Mucosa of descending colon (tissue), 3 donors: ENCODE measurements at regions not wholly inside any gene's neighbourhood (a gene's known extent, or its start where the extent isn't known, plus 50 kb on each side); places are given as distances from the start of the nearest gene placed in this dataset.
"Not testable (repeated sequence)": the region's sequence is repeated elsewhere in the genome, so short reads cannot be mapped to it uniquely, and the experiment has no call there.

Experiments
- ATAC-seq: fragments of 200-7000 bp; cut with Tn5 transposase; one replicate; pipeline ENCODE4 v1.9.1; 2020; ENCODE audit warnings: mild to moderate bottlenecking, moderate library complexity
- DNase-seq, 3 donors: peaks; one replicate each; pipeline ENCODE4 v3.0.0-alpha.2; 2020
- H3K36me3 ChIP-seq: fragments of 200-600 bp; one replicate; pipeline ENCODE4 v1.8.0; 2021; ENCODE audit warnings: low read depth, mild to moderate bottlenecking
- H3K4me1 ChIP-seq: fragments of 200-600 bp; one replicate; pipeline ENCODE4 v1.8.0; 2021; ENCODE audit warnings: low read depth, mild to moderate bottlenecking
- H3K4me3 ChIP-seq: fragments of 200-600 bp; one replicate; pipeline ENCODE4 v1.8.0; 2021; ENCODE audit warnings: mild to moderate bottlenecking
- H3K9me3 ChIP-seq: fragments of 200-600 bp; one replicate; pipeline ENCODE4 v1.8.0; 2021; ENCODE audit warnings: mild to moderate bottlenecking
- CTCF ChIP-seq: fragments of 200-600 bp; IDR thresholded peaks from one replicate; pipeline ENCODE4 v1.8.0; 2022; ENCODE audit warnings: antibody characterized with exemption, mild to moderate bottlenecking
- intact Hi-C, 2 donors: fragments of 100-400 bp; cut with DNase I in 1 of 2; cut with micrococcal nuclease in 1 of 2; formaldehyde crosslinking; loops; one replicate each; pipeline versions ENCODE4 v1.11.0 to v1.11.1; 2022; cut with DNase I, micrococcal nuclease
- donor health status: DM: no; HTN: no; CAD: no; lungs with moderate emphysema.
- donor health status: DM: no; HTN: no; CAD: no.
- donor health status: DM: no; HTN: yes; CAD: no.

- H3K4me3 ChIP-seq: no peak overlapping the region
- ATAC-seq: no peak
- no peaks in the 10 kb centered on the region for H3K9me3 ChIP-seq
- intact Hi-C loops: no loop called here
- no peak for DNase-seq
- TF ChIP-seq CTCF: no peak
- no peaks in the 10 kb centered on the region for H3K36me3 ChIP-seq
- no peaks in the 10 kb centered on the region for H3K4me1 ChIP-seq
These were observed 172.9 kb upstream of the NREP start for GRCh38 chr5:111929867-111930266.

GRCh38 chr5:111929261-111929660 is 172.3 kb upstream of the NREP start:
- no peaks in the 10 kb centered on the region for H3K9me3 ChIP-seq
- TF ChIP-seq CTCF: no peak
- no peaks in the 10 kb centered on the region for H3K4me1 ChIP-seq
- no peak overlapping the region for H3K4me3 ChIP-seq
- H3K36me3 ChIP-seq: no peaks in the 10 kb centered on the region
- DNase-seq (no peak), ATAC-seq (no peak)
- intact Hi-C loops: no loop called here

GRCh38 chr5:111928511-111928910 is 171.5 kb upstream of the NREP start:
- H3K4me1 ChIP-seq: no peaks in the 10 kb centered on the region
- no peaks in the 10 kb centered on the region for H3K36me3 ChIP-seq
- H3K4me3 ChIP-seq: no peak overlapping the region
- ATAC-seq: no peak
- intact Hi-C loops: no loop called here
- no peaks in the 10 kb centered on the region for H3K9me3 ChIP-seq
- no peak for TF ChIP-seq CTCF
- DNase-seq: no peak

GRCh38 chr5:111927191-111927590 is 170.2 kb upstream of the NREP start:
- ATAC-seq (no peak), DNase-seq (no peak)
- Histone ChIP-seq H3K36me3 (no peaks in the 10 kb centered on the region), H3K9me3 (no peaks in the 10 kb centered on the region), H3K4me3 (no peak overlapping the region), H3K4me1 (no peaks in the 10 kb centered on the region)
- TF ChIP-seq CTCF: no peak
- intact Hi-C loops: no loop called here

GRCh38 chr5:111926026-111926425 is 169.0 kb upstream of the NREP start:
- ATAC-seq: no peak
- Histone ChIP-seq H3K4me1 (no peaks in the 10 kb centered on the region), H3K36me3 (no peaks in the 10 kb centered on the region), H3K4me3 (no peak overlapping the region), H3K9me3 (no peaks in the 10 kb centered on the region)
- TF ChIP-seq CTCF: no peak
- intact Hi-C loops: no loop called here
- DNase-seq: no peak

- TF ChIP-seq CTCF: no peak
- Histone ChIP-seq H3K4me1 (no peaks in the 10 kb centered on the region), H3K4me3 (no peak overlapping the region), H3K36me3 (no peaks in the 10 kb centered on the region), H3K9me3 (no peaks in the 10 kb centered on the region)
- ATAC-seq: no peak
- intact Hi-C loops: no loop called here
- no peak for DNase-seq
These were observed 165.3 kb upstream of the NREP start for GRCh38 chr5:111922344-111922743.

- H3K4me3 ChIP-seq, DNase-seq, H3K9me3 ChIP-seq, ATAC-seq, H3K36me3 ChIP-seq, intact Hi-C loops, H3K4me1 ChIP-seq: not testable (repeated sequence)
These were observed 164.7 kb upstream of the NREP start for GRCh38 chr5:111921691-111922090.
